ENCODE measurements at regions not wholly inside any gene's neighbourhood (a gene's known extent, or its start where the extent isn't known, plus 50 kb on each side); places are given as distances from the start of the nearest gene placed in this dataset.

DNA sequence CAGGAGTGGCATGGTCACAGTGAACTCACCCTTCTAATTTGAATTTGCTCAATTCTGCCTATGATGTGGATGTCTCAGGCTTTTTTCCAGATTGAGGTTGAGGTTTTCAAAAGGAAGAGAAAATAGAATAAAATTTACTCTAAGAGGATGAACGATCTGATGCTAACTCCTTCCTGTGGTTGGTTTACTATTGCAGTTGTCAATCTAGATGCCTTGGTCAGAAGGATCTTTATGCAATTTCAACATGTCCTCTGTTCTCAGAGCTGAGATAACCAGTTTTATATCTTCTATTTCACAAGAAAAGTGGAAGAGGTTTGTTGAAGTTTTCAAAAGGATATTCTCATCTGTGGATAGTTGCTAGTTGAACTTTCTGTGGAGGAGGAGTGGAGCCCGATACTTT is 150.7 kb upstream of the WDR11 start:
- TF ChIP-seq, protein P1, sequence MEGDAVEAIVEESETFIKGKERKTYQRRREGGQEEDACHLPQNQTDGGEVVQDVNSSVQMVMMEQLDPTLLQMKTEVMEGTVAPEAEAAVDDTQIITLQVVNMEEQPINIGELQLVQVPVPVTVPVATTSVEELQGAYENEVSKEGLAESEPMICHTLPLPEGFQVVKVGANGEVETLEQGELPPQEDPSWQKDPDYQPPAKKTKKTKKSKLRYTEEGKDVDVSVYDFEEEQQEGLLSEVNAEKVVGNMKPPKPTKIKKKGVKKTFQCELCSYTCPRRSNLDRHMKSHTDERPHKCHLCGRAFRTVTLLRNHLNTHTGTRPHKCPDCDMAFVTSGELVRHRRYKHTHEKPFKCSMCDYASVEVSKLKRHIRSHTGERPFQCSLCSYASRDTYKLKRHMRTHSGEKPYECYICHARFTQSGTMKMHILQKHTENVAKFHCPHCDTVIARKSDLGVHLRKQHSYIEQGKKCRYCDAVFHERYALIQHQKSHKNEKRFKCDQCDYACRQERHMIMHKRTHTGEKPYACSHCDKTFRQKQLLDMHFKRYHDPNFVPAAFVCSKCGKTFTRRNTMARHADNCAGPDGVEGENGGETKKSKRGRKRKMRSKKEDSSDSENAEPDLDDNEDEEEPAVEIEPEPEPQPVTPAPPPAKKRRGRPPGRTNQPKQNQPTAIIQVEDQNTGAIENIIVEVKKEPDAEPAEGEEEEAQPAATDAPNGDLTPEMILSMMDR (CRISPR knock-in tag; IDR thresholded peaks at IDR 0.05): no peak
- TF ChIP-seq PHF8 (CRISPR knock-in tag; IDR thresholded peaks at IDR 0.05): no peak
- no peak for TF ChIP-seq E2F1 (CRISPR knock-in tag; IDR thresholded peaks at IDR 0.05)
- TF ChIP-seq SALL2 (CRISPR knock-in tag; IDR thresholded peaks at IDR 0.05): no peak
- no peak for TF ChIP-seq POLR2A (IDR thresholded peaks at IDR 0.05; ENCODE audit: insufficient read depth in 1 of 2, low read depth in 2 of 2, low read length in 2 of 2)
- TF ChIP-seq NFATC3 (CRISPR knock-in tag; IDR thresholded peaks at IDR 0.05): no peak
- no peak for TF ChIP-seq EZH2 (conservative IDR thresholded peaks at IDR 0.05; ENCODE audit: low read depth, low read length)
- TF ChIP-seq, protein P2, sequence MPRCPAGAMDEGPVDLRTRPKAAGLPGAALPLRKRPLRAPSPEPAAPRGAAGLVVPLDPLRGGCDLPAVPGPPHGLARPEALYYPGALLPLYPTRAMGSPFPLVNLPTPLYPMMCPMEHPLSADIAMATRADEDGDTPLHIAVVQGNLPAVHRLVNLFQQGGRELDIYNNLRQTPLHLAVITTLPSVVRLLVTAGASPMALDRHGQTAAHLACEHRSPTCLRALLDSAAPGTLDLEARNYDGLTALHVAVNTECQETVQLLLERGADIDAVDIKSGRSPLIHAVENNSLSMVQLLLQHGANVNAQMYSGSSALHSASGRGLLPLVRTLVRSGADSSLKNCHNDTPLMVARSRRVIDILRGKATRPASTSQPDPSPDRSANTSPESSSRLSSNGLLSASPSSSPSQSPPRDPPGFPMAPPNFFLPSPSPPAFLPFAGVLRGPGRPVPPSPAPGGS (CRISPR knock-in tag; IDR thresholded peaks at IDR 0.05): no peak
- TF ChIP-seq POLR2AphosphoS5 (IDR thresholded peaks at IDR 0.05; ENCODE audit: low read depth, low read length): no peak
- TF ChIP-seq ZNF263 (CRISPR knock-in tag; IDR thresholded peaks at IDR 0.05): no peak
- TF ChIP-seq FOXP4 (CRISPR knock-in tag; IDR thresholded peaks at IDR 0.05): no peak
- no peak for TF ChIP-seq HOXA7 (CRISPR knock-in tag; IDR thresholded peaks at IDR 0.05)
- TF ChIP-seq ZBTB3 (CRISPR knock-in tag; IDR thresholded peaks at IDR 0.05; ENCODE audit: borderline replicate concordance, low read depth): no peak
